ENCODE measurements at regions not wholly inside any gene's neighbourhood (a gene's known extent, or its start where the extent isn't known, plus 50 kb on each side); places are given as distances from the start of the nearest gene placed in this dataset.

GRCh38 chr15:47876986-47877385, 159.7 kb downstream of the SEMA6D start:
- H3K9ac ChIP-seq (ENCODE audit: low read depth, low read length) = no peak overlapping the region
- H3K4me1 ChIP-seq (ENCODE audit: insufficient read depth, low read length) = no peaks in the 10 kb centered on the region
- DNase-seq (no peak), ATAC-seq (ENCODE audit: insufficient read depth, low read depth) (no peak)
- H3K79me2 ChIP-seq (ENCODE audit: insufficient read depth, low read length) = no peaks in the 10 kb centered on the region
- no peaks in the 10 kb centered on the region for H3K27me3 ChIP-seq (ENCODE audit: insufficient read depth, low read length, poor library complexity)
- H3K4me3 ChIP-seq (ENCODE audit: low read depth in 1 of 2, low read length in 2 of 2) = no peak overlapping the region
- H3K4me2 ChIP-seq (ENCODE audit: insufficient read depth, low read length) = no peak overlapping the region
- H2AFZ ChIP-seq (ENCODE audit: low read depth, low read length) = no peak overlapping the region
- TF ChIP-seq EZH2 (IDR thresholded peaks at IDR 0.05; ENCODE audit: borderline replicate concordance, low read depth, low read length, severe bottlenecking) (no peak), CTCF (IDR thresholded peaks at IDR 0.05; ENCODE audit: borderline replicate concordance, extremely low read depth, low read length, poor library complexity, severe bottlenecking) (no peak)
- no peaks in the 10 kb centered on the region for H4K20me1 ChIP-seq (ENCODE audit: insufficient read depth, low read length)
- H3K9me3 ChIP-seq (ENCODE audit: insufficient read depth, low read length, severe bottlenecking) = no peaks in the 10 kb centered on the region
- H3K27ac ChIP-seq (ENCODE audit: low read length) = no peak overlapping the region
- H3K36me3 ChIP-seq (ENCODE audit: insufficient read depth, low read length) = no peaks in the 10 kb centered on the region

- no peaks in the 10 kb centered on the region for H3K9me3 ChIP-seq (ENCODE audit: insufficient read depth, low read length, severe bottlenecking)
- H3K4me3 ChIP-seq (ENCODE audit: low read depth in 1 of 2, low read length in 2 of 2) = no peak overlapping the region
- no peak overlapping the region for H3K4me2 ChIP-seq (ENCODE audit: insufficient read depth, low read length)
- H3K27me3 ChIP-seq (ENCODE audit: insufficient read depth, low read length, poor library complexity) = no peaks in the 10 kb centered on the region
- DNase-seq = no peak
- H3K27ac ChIP-seq (ENCODE audit: low read length) = no peak overlapping the region
- H4K20me1 ChIP-seq (ENCODE audit: insufficient read depth, low read length) = no peaks in the 10 kb centered on the region
- H3K79me2 ChIP-seq (ENCODE audit: insufficient read depth, low read length) = no peaks in the 10 kb centered on the region
- ATAC-seq (ENCODE audit: insufficient read depth, low read depth) = no peak
- H3K4me1 ChIP-seq (ENCODE audit: insufficient read depth, low read length) = no peaks in the 10 kb centered on the region
- no peaks in the 10 kb centered on the region for H3K36me3 ChIP-seq (ENCODE audit: insufficient read depth, low read length)
- TF ChIP-seq CTCF (IDR thresholded peaks at IDR 0.05; ENCODE audit: borderline replicate concordance, extremely low read depth, low read length, poor library complexity, severe bottlenecking) = no peak
- TF ChIP-seq EZH2 (IDR thresholded peaks at IDR 0.05; ENCODE audit: borderline replicate concordance, low read depth, low read length, severe bottlenecking) = no peak
- H3K9ac ChIP-seq (ENCODE audit: low read depth, low read length) = no peak overlapping the region
- no peak overlapping the region for H2AFZ ChIP-seq (ENCODE audit: low read depth, low read length)
Measured at GRCh38 chr15:47877836-47878235, 160.5 kb downstream of the SEMA6D start.

GRCh38 chr15:47885920-47886319, 168.6 kb downstream of the SEMA6D start:
- Histone ChIP-seq H3K36me3 (ENCODE audit: insufficient read depth, low read length) (no peaks in the 10 kb centered on the region), H3K4me3 (ENCODE audit: low read depth in 1 of 2, low read length in 2 of 2) (no peak overlapping the region), H3K27ac (ENCODE audit: low read length) (no peak overlapping the region), H3K4me1 (ENCODE audit: insufficient read depth, low read length) (no peaks in the 10 kb centered on the region), H3K9me3 (ENCODE audit: insufficient read depth, low read length, severe bottlenecking) (no peaks in the 10 kb centered on the region), H3K79me2 (ENCODE audit: insufficient read depth, low read length) (no peaks in the 10 kb centered on the region), H3K27me3 (ENCODE audit: insufficient read depth, low read length, poor library complexity) (no peaks in the 10 kb centered on the region), H3K9ac (ENCODE audit: low read depth, low read length) (no peak overlapping the region), H2AFZ (ENCODE audit: low read depth, low read length) (no peak overlapping the region), H4K20me1 (ENCODE audit: insufficient read depth, low read length) (no peaks in the 10 kb centered on the region), H3K4me2 (ENCODE audit: insufficient read depth, low read length) (no peak overlapping the region)
- no peak for TF ChIP-seq EZH2 (IDR thresholded peaks at IDR 0.05; ENCODE audit: borderline replicate concordance, low read depth, low read length, severe bottlenecking)
- TF ChIP-seq CTCF (IDR thresholded peaks at IDR 0.05; ENCODE audit: borderline replicate concordance, extremely low read depth, low read length, poor library complexity, severe bottlenecking) = no peak
- DNase-seq (no peak), ATAC-seq (ENCODE audit: insufficient read depth, low read depth) (no peak)

GRCh38 chr15:47887241-47887800, 170.0 kb downstream of the SEMA6D start:
- Histone ChIP-seq H3K9me3 (ENCODE audit: insufficient read depth, low read length, severe bottlenecking) (no peaks in the 10 kb centered on the region), H3K9ac (ENCODE audit: low read depth, low read length) (no peak overlapping the region), H3K79me2 (ENCODE audit: insufficient read depth, low read length) (no peaks in the 10 kb centered on the region), H3K36me3 (ENCODE audit: insufficient read depth, low read length) (no peaks in the 10 kb centered on the region), H4K20me1 (ENCODE audit: insufficient read depth, low read length) (no peaks in the 10 kb centered on the region), H3K4me3 (ENCODE audit: low read depth in 1 of 2, low read length in 2 of 2) (no peak overlapping the region), H3K4me2 (ENCODE audit: insufficient read depth, low read length) (no peak overlapping the region), H3K27ac (ENCODE audit: low read length) (no peak overlapping the region), H2AFZ (ENCODE audit: low read depth, low read length) (no peak overlapping the region), H3K4me1 (ENCODE audit: insufficient read depth, low read length) (no peaks in the 10 kb centered on the region), H3K27me3 (ENCODE audit: insufficient read depth, low read length, poor library complexity) (no peaks in the 10 kb centered on the region)
- DNase-seq (no peak), ATAC-seq (ENCODE audit: insufficient read depth, low read depth) (no peak)
- no peak for TF ChIP-seq CTCF (IDR thresholded peaks at IDR 0.05; ENCODE audit: borderline replicate concordance, extremely low read depth, low read length, poor library complexity, severe bottlenecking)
- no peak for TF ChIP-seq EZH2 (IDR thresholded peaks at IDR 0.05; ENCODE audit: borderline replicate concordance, low read depth, low read length, severe bottlenecking)

Data from DND-41 (cell line).